Neutrophil (primary cell): ENCODE measurements at regions not wholly inside any gene's neighbourhood (a gene's known extent, or its start where the extent isn't known, plus 50 kb on each side); places are given as distances from the start of the nearest gene placed in this dataset.

ENCODE experiments used
- H3K27ac ChIP-seq: fragments of 200-600 bp; sonication (generic); 2 replicates; pipeline ENCODE4 v1.5.1; 2016; ENCODE audit warnings: mild to moderate bottlenecking, moderate library complexity
- H3K27me3 ChIP-seq: fragments of 200-600 bp; sonication (generic); 2 replicates; pipeline ENCODE4 v1.6.0; 2016; ENCODE audit warnings: mild to moderate bottlenecking
- H3K36me3 ChIP-seq: fragments of 200-600 bp; sonication (generic); 2 replicates; pipeline ENCODE4 v1.5.1; 2017
- H3K4me1 ChIP-seq, 2 experiments: fragments of 200-600 bp in 1 of 2; sonication (generic) in 1 of 2; 1 replicate in 1 of 2; 2 replicates in 1 of 2; pipeline versions ENCODE4 v1.5.1 to v1.6.1; 2013 to 2016; ENCODE audit warnings: low read depth in 1 of 2, low read length in 1 of 2, mild to moderate bottlenecking in 1 of 2, moderate library complexity in 1 of 2; ENCODE audit not compliant: control insufficient read depth in 1 of 2, insufficient read depth in 1 of 2
- H3K4me3 ChIP-seq, 2 experiments: fragments of 200-600 bp in 1 of 2; sonication (generic) in 1 of 2; 1 replicate in 1 of 2; 2 replicates in 1 of 2; pipeline ENCODE4 v1.5.1; 2013 to 2016; ENCODE audit warnings: low read depth in 1 of 2, low read length in 1 of 2, mild to moderate bottlenecking in 1 of 2, moderate library complexity in 1 of 2
- H3K9me3 ChIP-seq: fragments of 200-600 bp; sonication (generic); 2 replicates; pipeline ENCODE4 v1.5.1; 2016
- TF ChIP-seq, protein P1 (sequence below): fragments of 200-600 bp; sonication (generic); IDR thresholded peaks from 2 replicates; pipeline ENCODE4 v1.5.1; 2016; ENCODE audit warnings: antibody characterized with exemption

GRCh38 chr10:83469728-83470331 lies 669.5 kb upstream of the GHITM start:
- no peaks in the 10 kb centered on the region for H3K4me1 ChIP-seq
- no peaks in the 10 kb centered on the region for H3K9me3 ChIP-seq
- no peak overlapping the region for H3K27ac ChIP-seq
- H3K4me3 ChIP-seq, result no peak overlapping the region
- H3K27me3 ChIP-seq, result no peaks in the 10 kb centered on the region
- no peaks in the 10 kb centered on the region for H3K36me3 ChIP-seq
- TF ChIP-seq, protein P1, sequence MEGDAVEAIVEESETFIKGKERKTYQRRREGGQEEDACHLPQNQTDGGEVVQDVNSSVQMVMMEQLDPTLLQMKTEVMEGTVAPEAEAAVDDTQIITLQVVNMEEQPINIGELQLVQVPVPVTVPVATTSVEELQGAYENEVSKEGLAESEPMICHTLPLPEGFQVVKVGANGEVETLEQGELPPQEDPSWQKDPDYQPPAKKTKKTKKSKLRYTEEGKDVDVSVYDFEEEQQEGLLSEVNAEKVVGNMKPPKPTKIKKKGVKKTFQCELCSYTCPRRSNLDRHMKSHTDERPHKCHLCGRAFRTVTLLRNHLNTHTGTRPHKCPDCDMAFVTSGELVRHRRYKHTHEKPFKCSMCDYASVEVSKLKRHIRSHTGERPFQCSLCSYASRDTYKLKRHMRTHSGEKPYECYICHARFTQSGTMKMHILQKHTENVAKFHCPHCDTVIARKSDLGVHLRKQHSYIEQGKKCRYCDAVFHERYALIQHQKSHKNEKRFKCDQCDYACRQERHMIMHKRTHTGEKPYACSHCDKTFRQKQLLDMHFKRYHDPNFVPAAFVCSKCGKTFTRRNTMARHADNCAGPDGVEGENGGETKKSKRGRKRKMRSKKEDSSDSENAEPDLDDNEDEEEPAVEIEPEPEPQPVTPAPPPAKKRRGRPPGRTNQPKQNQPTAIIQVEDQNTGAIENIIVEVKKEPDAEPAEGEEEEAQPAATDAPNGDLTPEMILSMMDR, result no peak

DNA sequence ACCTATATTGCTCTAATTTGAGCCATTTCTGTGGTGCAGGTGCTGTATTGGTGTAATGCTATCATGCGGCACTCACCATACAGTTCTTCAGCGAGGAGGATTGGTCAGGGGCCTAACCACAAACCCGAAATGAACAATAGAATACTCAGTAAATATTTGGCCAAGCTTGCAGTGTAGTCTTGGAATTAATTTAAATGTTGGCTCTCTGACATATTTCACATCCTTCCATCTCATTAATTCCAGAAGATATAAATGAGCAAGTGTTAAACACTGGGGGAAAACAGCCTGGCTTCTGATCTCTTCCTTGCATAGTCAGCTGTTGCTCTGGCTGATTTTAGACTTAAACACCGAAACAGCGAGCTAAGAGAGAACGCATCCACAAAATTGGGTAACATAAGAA lies 663.1 kb upstream of the GHITM start:
- H3K36me3 ChIP-seq, result no peaks in the 10 kb centered on the region
- no peak overlapping the region for H3K27ac ChIP-seq
- H3K27me3 ChIP-seq, result no peaks in the 10 kb centered on the region
- TF ChIP-seq, protein P1, result no peak
- H3K4me3 ChIP-seq, result no peak overlapping the region
- no peaks in the 10 kb centered on the region for H3K4me1 ChIP-seq
- no peaks in the 10 kb centered on the region for H3K9me3 ChIP-seq

DNA sequence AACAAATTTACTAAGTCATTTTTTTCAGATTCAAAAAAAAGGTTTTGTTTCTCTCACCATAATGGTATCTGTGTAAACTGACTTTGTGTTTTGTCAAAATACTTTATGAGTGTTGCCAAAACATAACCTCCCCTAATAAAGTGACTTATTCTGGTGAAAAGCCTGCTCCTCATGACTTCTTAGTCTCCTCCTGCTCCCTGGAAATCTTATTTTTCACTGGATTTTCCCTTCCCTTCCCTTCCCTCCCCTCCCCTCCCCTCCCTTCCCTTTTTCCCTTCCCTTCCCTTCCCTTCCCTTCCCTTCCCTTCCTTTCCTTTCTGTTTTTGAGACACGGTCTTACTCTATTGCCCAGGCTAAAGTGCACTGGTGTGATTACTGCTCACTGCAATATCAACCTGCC lies 650.1 kb upstream of the GHITM start:
- Histone ChIP-seq H3K4me1 (no peaks in the 10 kb centered on the region), H3K36me3 (no peaks in the 10 kb centered on the region)
- TF ChIP-seq, protein P1, result no peak

DNA sequence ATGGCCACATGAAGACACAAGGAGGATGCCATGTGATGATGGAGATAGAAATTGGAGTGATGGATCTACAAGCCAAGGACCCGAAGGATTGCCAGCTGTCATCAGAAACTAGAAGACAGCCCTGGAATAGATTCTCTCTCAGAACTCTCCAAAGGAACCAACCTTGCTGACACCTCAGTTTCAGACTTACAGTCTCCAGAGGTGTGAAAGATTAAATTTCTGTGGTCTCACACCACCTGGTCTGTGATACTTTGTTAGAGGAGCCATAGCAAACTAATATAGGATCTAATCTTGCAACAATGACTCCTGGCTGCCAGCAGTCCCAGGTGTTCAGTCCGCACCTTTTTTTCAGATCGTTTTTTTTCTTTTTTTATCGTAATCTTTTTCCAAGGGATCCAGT lies 647.3 kb upstream of the GHITM start:
- H3K36me3 ChIP-seq, result no peaks in the 10 kb centered on the region
- H3K4me3 ChIP-seq, result no peak overlapping the region
- no peaks in the 10 kb centered on the region for H3K9me3 ChIP-seq
- no peaks in the 10 kb centered on the region for H3K27me3 ChIP-seq
- no peak overlapping the region for H3K27ac ChIP-seq
- TF ChIP-seq, protein P1, result no peak
- no peaks in the 10 kb centered on the region for H3K4me1 ChIP-seq

More for the DNA sequence above, 650.1 kb upstream of the GHITM start:
- H3K27ac ChIP-seq, result no peak overlapping the region
- H3K4me3 ChIP-seq, result no peak overlapping the region
- no peaks in the 10 kb centered on the region for H3K27me3 ChIP-seq
- H3K9me3 ChIP-seq, result no peaks in the 10 kb centered on the region

DNA sequence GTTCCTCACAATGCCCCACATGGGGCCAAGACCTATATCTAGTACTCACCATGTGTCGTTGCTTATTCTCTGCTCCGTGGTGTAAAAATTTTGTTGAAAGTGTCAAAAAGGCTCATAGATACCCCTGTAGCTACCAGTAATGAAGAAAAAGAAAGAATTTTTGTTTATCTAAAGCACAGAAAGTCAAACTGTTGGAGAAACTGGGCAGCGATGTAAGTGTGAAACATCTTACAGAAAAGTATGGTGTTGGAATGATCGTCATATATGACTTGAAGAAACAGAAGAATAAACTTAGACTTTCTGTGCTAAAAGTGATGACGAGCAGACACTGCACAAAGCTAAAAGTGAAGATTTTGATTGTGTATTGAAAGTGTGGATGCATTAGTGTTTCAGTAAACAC lies 626.6 kb upstream of the GHITM start:
- H3K4me1 ChIP-seq, result no peaks in the 10 kb centered on the region
- no peaks in the 10 kb centered on the region for H3K27me3 ChIP-seq
- H3K9me3 ChIP-seq, result no peaks in the 10 kb centered on the region
- H3K36me3 ChIP-seq, result no peaks in the 10 kb centered on the region
- no peak overlapping the region for H3K4me3 ChIP-seq
- TF ChIP-seq, protein P1, result no peak
- no peak overlapping the region for H3K27ac ChIP-seq

GRCh38 chr10:83515001-83515400 lies 624.3 kb upstream of the GHITM start:
- no peaks in the 10 kb centered on the region for H3K27me3 ChIP-seq
- no peak overlapping the region for H3K4me3 ChIP-seq
- H3K9me3 ChIP-seq, result no peaks in the 10 kb centered on the region
- H3K27ac ChIP-seq, result no peak overlapping the region
- TF ChIP-seq, protein P1, result no peak
- H3K36me3 ChIP-seq, result no peaks in the 10 kb centered on the region
- no peaks in the 10 kb centered on the region for H3K4me1 ChIP-seq
